ENCODE measurements at regions not wholly inside any gene's neighbourhood (a gene's known extent, or its start where the extent isn't known, plus 50 kb on each side); places are given as distances from the start of the nearest gene placed in this dataset.

- Histone ChIP-seq H3K27ac (no peak overlapping the region), H3K4me1 (no peaks in the 10 kb centered on the region), H3K27me3 (no peaks in the 10 kb centered on the region), H3K4me3 (no peak overlapping the region), H3K36me3 (no peaks in the 10 kb centered on the region), H3K9me3 (no peaks in the 10 kb centered on the region)
- intact Hi-C loops (cut with DNase I): no loop called here
- TF ChIP-seq CTCF (IDR thresholded peaks at IDR 0.05): no peak
- no peak for DNase-seq (ENCODE audit: low spot score in 2 of 2)
These were observed 383.0 kb upstream of the PTBP2 start for GRCh38 chr1:96338622-96339021.

GRCh38 chr1:96340686-96341085 lies 380.9 kb upstream of the PTBP2 start:
- peaks cover 0 to 3% of the 10 kb centered on the region in 2 donors for H3K9me3 ChIP-seq
- no peak for DNase-seq (ENCODE audit: low spot score in 2 of 2)
- H3K27me3 ChIP-seq: no peaks in the 10 kb centered on the region
- no peak overlapping the region for H3K4me3 ChIP-seq
- no peak for TF ChIP-seq CTCF (IDR thresholded peaks at IDR 0.05)
- no peak overlapping the region for H3K27ac ChIP-seq
- intact Hi-C loops (cut with DNase I): no loop called here
- no peaks in the 10 kb centered on the region for H3K4me1 ChIP-seq
- H3K36me3 ChIP-seq: no peaks in the 10 kb centered on the region

GRCh38 chr1:96346719-96347118 lies 374.9 kb upstream of the PTBP2 start:
- DNase-seq (ENCODE audit: low spot score in 2 of 2): no peak
- Histone ChIP-seq H3K4me1 (no peaks in the 10 kb centered on the region), H3K9me3 (peaks cover 0 to 3% of the 10 kb centered on the region in 2 donors), H3K4me3 (no peak overlapping the region), H3K27me3 (no peaks in the 10 kb centered on the region), H3K27ac (no peak overlapping the region), H3K36me3 (no peaks in the 10 kb centered on the region)
- no peak for TF ChIP-seq CTCF (IDR thresholded peaks at IDR 0.05)
- intact Hi-C loops (cut with DNase I): no loop called here

GRCh38 chr1:96349896-96350295 lies 371.7 kb upstream of the PTBP2 start:
- no peak overlapping the region for H3K27ac ChIP-seq
- TF ChIP-seq CTCF (IDR thresholded peaks at IDR 0.05): no peak
- no peaks in the 10 kb centered on the region for H3K27me3 ChIP-seq
- intact Hi-C loops (cut with DNase I): no loop called here
- DNase-seq (ENCODE audit: low spot score in 2 of 2): no peak
- H3K36me3 ChIP-seq: no peaks in the 10 kb centered on the region
- H3K4me3 ChIP-seq: no peak overlapping the region
- no peaks in the 10 kb centered on the region for H3K9me3 ChIP-seq
- no peaks in the 10 kb centered on the region for H3K4me1 ChIP-seq

DNA sequence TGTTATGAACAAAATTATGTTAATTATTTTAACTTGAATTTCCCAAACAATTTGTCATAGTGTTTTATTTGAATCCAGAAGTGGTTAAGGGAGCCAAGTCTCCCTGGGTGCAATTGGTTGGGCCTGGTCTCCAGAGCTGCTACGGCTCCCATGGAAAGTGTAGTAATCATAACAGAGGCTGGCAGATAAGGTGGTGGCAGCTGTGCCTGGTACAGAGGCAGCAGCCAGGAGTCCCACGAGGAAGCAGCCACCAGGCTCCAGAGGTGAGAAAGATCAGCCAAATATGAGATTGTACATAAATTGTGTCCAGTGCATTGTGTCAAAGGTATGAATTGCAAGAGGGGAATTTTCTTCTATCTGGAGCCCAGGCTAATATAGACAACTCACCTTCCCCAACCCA lies 368.9 kb upstream of the PTBP2 start:
- H3K27me3 ChIP-seq: no peaks in the 10 kb centered on the region
- H3K4me1 ChIP-seq: no peaks in the 10 kb centered on the region
- H3K4me3 ChIP-seq: no peak overlapping the region
- H3K36me3 ChIP-seq: no peaks in the 10 kb centered on the region
- H3K9me3 ChIP-seq: no peaks in the 10 kb centered on the region
- intact Hi-C loops (cut with DNase I): no loop called here
- H3K27ac ChIP-seq: no peak overlapping the region
- no peak for TF ChIP-seq CTCF (IDR thresholded peaks at IDR 0.05)
- DNase-seq (ENCODE audit: low spot score in 2 of 2): no peak

- no peak overlapping the region for H3K27ac ChIP-seq
These were observed 366.1 kb upstream of the PTBP2 start for GRCh38 chr1:96355521-96355920.

More at GRCh38 chr1:96355521-96355920, 366.1 kb upstream of the PTBP2 start:
- no peak for DNase-seq (ENCODE audit: low spot score in 2 of 2)
- H3K36me3 ChIP-seq: no peaks in the 10 kb centered on the region
- no peaks in the 10 kb centered on the region for H3K27me3 ChIP-seq
- H3K4me3 ChIP-seq: no peak overlapping the region
- no peaks in the 10 kb centered on the region for H3K4me1 ChIP-seq
- TF ChIP-seq CTCF (IDR thresholded peaks at IDR 0.05): no peak
- H3K9me3 ChIP-seq: no peaks in the 10 kb centered on the region
- intact Hi-C loops (cut with DNase I): no loop called here
